NB4 (cell line): ENCODE measurements at regions not wholly inside any gene's neighbourhood (a gene's known extent, or its start where the extent isn't known, plus 50 kb on each side); places are given as distances from the start of the nearest gene placed in this dataset.
"Not testable (repeated sequence)": the region's sequence is repeated elsewhere in the genome, so short reads cannot be mapped to it uniquely, and the experiment has no call there.

ENCODE experiments used
- DNase-seq: peaks from one replicate; pipeline ENCODE4 v3.0.0; 2010; ENCODE audit warnings: low read depth
- H3K4me3 ChIP-seq: one replicate; pipeline ENCODE4 v1.5.1; 2011; ENCODE audit warnings: mild to moderate bottlenecking, low read depth, low read length, moderate library complexity
- CTCF ChIP-seq: IDR thresholded peaks from one replicate; pipeline ENCODE4 v1.5.1; 2012; ENCODE audit warnings: low read depth, low read length
- MAX ChIP-seq: IDR thresholded peaks from 2 replicates; pipeline ENCODE4 v1.6.1; 2011; ENCODE audit warnings: low read depth, low read length
- MYC ChIP-seq: IDR thresholded peaks from 2 replicates; pipeline ENCODE4 v1.6.1; 2011; ENCODE audit warnings: low read depth, low read length
- POLR2A ChIP-seq: IDR thresholded peaks from 2 replicates; pipeline ENCODE4 v1.6.1; 2011; ENCODE audit warnings: mild to moderate bottlenecking; ENCODE audit not compliant: insufficient read length; ENCODE audit errors: extremely low read depth

GRCh38 chr12:59317598-59317997 is 278.2 kb upstream of the SLC16A7 start:
- no peak overlapping the region for H3K4me3 ChIP-seq
- DNase-seq: no peak
- TF ChIP-seq POLR2A: no peak
- TF ChIP-seq MAX: no peak
- no peak for TF ChIP-seq CTCF
- TF ChIP-seq MYC: no peak

- no peak for DNase-seq
- TF ChIP-seq MYC: no peak
- no peak for TF ChIP-seq POLR2A
- TF ChIP-seq MAX: no peak
- no peak for TF ChIP-seq CTCF
- H3K4me3 ChIP-seq: no peak overlapping the region
These were observed 278.9 kb upstream of the SLC16A7 start for GRCh38 chr12:59316938-59317337.

- H3K4me3 ChIP-seq, DNase-seq: not testable (repeated sequence)
These were observed 279.5 kb upstream of the SLC16A7 start for GRCh38 chr12:59316354-59316753.

- H3K4me3 ChIP-seq: no peak overlapping the region
- DNase-seq: no peak
- no peak for TF ChIP-seq CTCF
- TF ChIP-seq POLR2A: no peak
These were observed 281.6 kb upstream of the SLC16A7 start for GRCh38 chr12:59314209-59314608.

GRCh38 chr12:59304077-59304721 is 291.6 kb upstream of the SLC16A7 start:
- no peak overlapping the region for H3K4me3 ChIP-seq
- no peak for TF ChIP-seq POLR2A
- no peak for TF ChIP-seq MAX
- TF ChIP-seq CTCF: no peak
- TF ChIP-seq MYC: no peak
- DNase-seq: no peak

GRCh38 chr12:59298296-59298695 is 297.5 kb upstream of the SLC16A7 start:
- TF ChIP-seq CTCF: no peak
- no peak for TF ChIP-seq POLR2A
- no peak for TF ChIP-seq MYC
- no peak for TF ChIP-seq MAX
- DNase-seq: no peak
- no peak overlapping the region for H3K4me3 ChIP-seq
